K562 (cell line): ENCODE measurements at regions not wholly inside any gene's neighbourhood (a gene's known extent, or its start where the extent isn't known, plus 50 kb on each side); places are given as distances from the start of the nearest gene placed in this dataset.

ENCODE experiments used
- DMBX1 ChIP-seq: fragments of 250-450 bp; sonication (Bioruptor Pico); IDR thresholded peaks from 2 replicates; pipeline ENCODE4 v1.8.0; 2022; ENCODE audit warnings: inconsistent platforms, mild to moderate bottlenecking, moderate library complexity, borderline replicate concordance
- DNMT1 ChIP-seq: fragments of 450-650 bp; IDR thresholded peaks from 2 replicates; pipeline ENCODE4 v1.6.1; 2016; ENCODE audit warnings: antibody characterized with exemption, mild to moderate bottlenecking
- ELF1 ChIP-seq: fragments of 200-800 bp; sonication (Bioruptor generic); IDR thresholded peaks from 2 replicates; pipeline ENCODE4 v1.6.1; 2016; ENCODE audit warnings: missing genetic modification characterization, missing compliant biosample characterization
- FOXJ2 ChIP-seq: fragments of 200-800 bp; sonication (Bioruptor generic); IDR thresholded peaks from 2 replicates; pipeline ENCODE4 v1.6.1; 2016; ENCODE audit warnings: missing genetic modification characterization, missing compliant biosample characterization
- HSF4 ChIP-seq: fragments of 250-450 bp; sonication (Bioruptor Pico); IDR thresholded peaks from 2 replicates; pipeline ENCODE4 v2.1.2; 2022; ENCODE audit warnings: mild to moderate bottlenecking, moderate library complexity, borderline replicate concordance
- KDM5B ChIP-seq: fragments of 200-600 bp; sonication (generic); IDR thresholded peaks from 2 replicates; pipeline ENCODE4 v1.6.1; 2012; ENCODE audit warnings: low read depth, mild to moderate bottlenecking, moderate library complexity, low read length, control low read depth, inconsistent platforms; ENCODE audit not compliant: insufficient replicate concordance
- KLF10 ChIP-seq: fragments of 250-450 bp; sonication (Bioruptor Pico); IDR thresholded peaks from 2 replicates; pipeline ENCODE4 v1.6.1; 2021; ENCODE audit warnings: matching md5 sums
- NR2C1 ChIP-seq, 2 experiments: fragments of 450-650 bp; IDR thresholded peaks; 2 replicates each; pipeline ENCODE4 v1.6.1; 2017; ENCODE audit warnings: mild to moderate bottlenecking in 2 of 2, antibody characterized with exemption in 1 of 2, inconsistent platforms in 1 of 2, missing compliant biosample characterization in 1 of 2, missing genetic modification characterization in 1 of 2
- NR2F6 ChIP-seq: fragments of 450-650 bp; formaldehyde crosslinking; IDR thresholded peaks from 2 replicates; pipeline ENCODE4 v1.4.0; 2020; ENCODE audit warnings: mild to moderate bottlenecking
- RBFOX2 ChIP-seq: fragments of 200-400 bp; formaldehyde crosslinking; IDR thresholded peaks from 2 replicates; pipeline ENCODE4 v1.6.1; 2017; ENCODE audit warnings: low read depth, mild to moderate bottlenecking, low read length, moderate library complexity
- SAFB2 ChIP-seq: fragments of 200-400 bp; formaldehyde crosslinking; IDR thresholded peaks from 2 replicates; pipeline ENCODE4 v1.6.1; 2018; ENCODE audit warnings: borderline replicate concordance, low read length, low read depth, moderate library complexity; ENCODE audit not compliant: severe bottlenecking
- STAT6 ChIP-seq: sonication (generic); formaldehyde crosslinking; IDR thresholded peaks from 2 replicates; pipeline ENCODE4 v1.8.1; 2023; ENCODE audit warnings: mild to moderate bottlenecking, missing genetic modification reagents
- ZNF12 ChIP-seq: sonication (generic); formaldehyde crosslinking; IDR thresholded peaks from 2 replicates; pipeline ENCODE4 v1.4.0; 2020; ENCODE audit warnings: mild to moderate bottlenecking, missing genetic modification reagents
- ZNF217 ChIP-seq: sonication (generic); formaldehyde crosslinking; IDR thresholded peaks from 2 replicates; pipeline ENCODE4 v1.8.0; 2022; ENCODE audit warnings: mild to moderate bottlenecking, missing genetic modification reagents
- ZNF316 ChIP-seq: fragments of 450-650 bp; IDR thresholded peaks from 2 replicates; pipeline ENCODE4 v1.6.1; 2016
- TF ChIP-seq, protein P1 (sequence below), 2 experiments: fragments of 450-650 bp; IDR thresholded peaks; 2 replicates each; pipeline ENCODE4 v1.6.1; 2016
- TF ChIP-seq, protein P2 (sequence below), 2 experiments: fragments of 450-650 bp in 1 of 2; IDR thresholded peaks; 2 replicates each; pipeline ENCODE4 v1.6.1; 2011 to 2017; ENCODE audit warnings: low read depth in 2 of 2, antibody characterized with exemption in 1 of 2, borderline replicate concordance in 1 of 2, low read length in 1 of 2, mild to moderate bottlenecking in 1 of 2, mixed read lengths in 1 of 2; ENCODE audit not compliant: control insufficient read depth in 1 of 2
- TF ChIP-seq, protein P3 (sequence below): sonication (generic); formaldehyde crosslinking; IDR thresholded peaks from 2 replicates; pipeline ENCODE4 v1.9.0; 2022; ENCODE audit warnings: mild to moderate bottlenecking, missing genetic modification reagents

DNA sequence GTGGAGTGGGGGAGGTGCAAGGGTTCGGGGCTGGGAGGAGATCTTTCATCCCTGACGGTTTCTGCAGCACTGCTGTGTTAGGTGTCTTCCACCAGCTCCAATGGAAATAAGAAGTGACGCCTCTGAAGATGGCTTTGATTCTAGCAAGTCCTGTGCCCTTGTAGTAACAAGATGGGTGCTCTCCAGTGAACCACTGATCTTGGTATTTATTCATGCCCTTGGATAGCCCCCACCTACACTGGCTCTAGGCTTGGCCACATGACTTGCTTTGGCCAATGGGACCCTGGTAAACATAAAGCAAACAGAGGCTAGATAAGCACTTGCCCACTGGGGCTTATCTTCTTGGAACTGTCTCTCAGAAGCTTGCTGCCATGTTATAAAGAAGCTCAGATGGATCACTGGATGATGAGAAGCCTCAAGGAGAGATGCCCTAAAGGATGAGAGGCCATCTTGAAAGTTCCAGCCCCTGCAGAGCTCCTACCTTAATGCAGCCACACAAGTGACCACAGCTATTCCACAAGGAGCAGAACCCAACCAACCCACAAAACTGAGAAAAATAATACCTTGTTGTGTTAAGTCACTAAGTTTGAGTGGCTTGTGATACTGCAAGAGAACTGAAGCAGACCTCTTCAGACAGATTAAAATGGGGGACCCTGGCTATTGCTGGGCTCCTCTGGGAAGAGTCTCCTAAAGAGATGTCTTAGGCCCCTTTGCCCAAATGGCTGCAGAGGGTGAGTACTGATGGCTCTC lies 137.9 kb downstream of the PDCD6IP start (continued):
- TF ChIP-seq, protein P1, sequence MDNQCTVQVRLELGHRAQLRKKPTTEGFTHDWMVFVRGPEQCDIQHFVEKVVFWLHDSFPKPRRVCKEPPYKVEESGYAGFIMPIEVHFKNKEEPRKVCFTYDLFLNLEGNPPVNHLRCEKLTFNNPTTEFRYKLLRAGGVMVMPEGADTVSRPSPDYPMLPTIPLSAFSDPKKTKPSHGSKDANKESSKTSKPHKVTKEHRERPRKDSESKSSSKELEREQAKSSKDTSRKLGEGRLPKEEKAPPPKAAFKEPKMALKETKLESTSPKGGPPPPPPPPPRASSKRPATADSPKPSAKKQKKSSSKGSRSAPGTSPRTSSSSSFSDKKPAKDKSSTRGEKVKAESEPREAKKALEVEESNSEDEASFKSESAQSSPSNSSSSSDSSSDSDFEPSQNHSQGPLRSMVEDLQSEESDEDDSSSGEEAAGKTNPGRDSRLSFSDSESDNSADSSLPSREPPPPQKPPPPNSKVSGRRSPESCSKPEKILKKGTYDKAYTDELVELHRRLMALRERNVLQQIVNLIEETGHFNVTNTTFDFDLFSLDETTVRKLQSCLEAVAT (IDR thresholded peaks at IDR 0.05): 0 out of 4 replicates have a peak, but pooled peaks of 1 of the 2 experiments have one; percentile 7
- TF ChIP-seq DMBX1 (CRISPR knock-in tag): peak; percentile 55; the same call in 1 of the 2 replicates
- TF ChIP-seq, protein P2, sequence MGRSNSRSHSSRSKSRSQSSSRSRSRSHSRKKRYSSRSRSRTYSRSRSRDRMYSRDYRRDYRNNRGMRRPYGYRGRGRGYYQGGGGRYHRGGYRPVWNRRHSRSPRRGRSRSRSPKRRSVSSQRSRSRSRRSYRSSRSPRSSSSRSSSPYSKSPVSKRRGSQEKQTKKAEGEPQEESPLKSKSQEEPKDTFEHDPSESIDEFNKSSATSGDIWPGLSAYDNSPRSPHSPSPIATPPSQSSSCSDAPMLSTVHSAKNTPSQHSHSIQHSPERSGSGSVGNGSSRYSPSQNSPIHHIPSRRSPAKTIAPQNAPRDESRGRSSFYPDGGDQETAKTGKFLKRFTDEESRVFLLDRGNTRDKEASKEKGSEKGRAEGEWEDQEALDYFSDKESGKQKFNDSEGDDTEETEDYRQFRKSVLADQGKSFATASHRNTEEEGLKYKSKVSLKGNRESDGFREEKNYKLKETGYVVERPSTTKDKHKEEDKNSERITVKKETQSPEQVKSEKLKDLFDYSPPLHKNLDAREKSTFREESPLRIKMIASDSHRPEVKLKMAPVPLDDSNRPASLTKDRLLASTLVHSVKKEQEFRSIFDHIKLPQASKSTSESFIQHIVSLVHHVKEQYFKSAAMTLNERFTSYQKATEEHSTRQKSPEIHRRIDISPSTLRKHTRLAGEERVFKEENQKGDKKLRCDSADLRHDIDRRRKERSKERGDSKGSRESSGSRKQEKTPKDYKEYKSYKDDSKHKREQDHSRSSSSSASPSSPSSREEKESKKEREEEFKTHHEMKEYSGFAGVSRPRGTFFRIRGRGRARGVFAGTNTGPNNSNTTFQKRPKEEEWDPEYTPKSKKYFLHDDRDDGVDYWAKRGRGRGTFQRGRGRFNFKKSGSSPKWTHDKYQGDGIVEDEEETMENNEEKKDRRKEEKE (IDR thresholded peaks at IDR 0.05; ENCODE audit: borderline replicate concordance in 1 of 2, control insufficient read depth in 1 of 2, low read depth in 2 of 2, low read length in 1 of 2): no peak
- no peak for TF ChIP-seq SAFB2
- no peak for TF ChIP-seq KLF10 (CRISPR knock-in tag)
- TF ChIP-seq ZNF217 (CRISPR knock-in tag): no peak
- TF ChIP-seq ELF1 (tag): no peak
- TF ChIP-seq ZNF12 (CRISPR knock-in tag): no peak
- TF ChIP-seq DNMT1: no peak
- TF ChIP-seq, protein P3, sequence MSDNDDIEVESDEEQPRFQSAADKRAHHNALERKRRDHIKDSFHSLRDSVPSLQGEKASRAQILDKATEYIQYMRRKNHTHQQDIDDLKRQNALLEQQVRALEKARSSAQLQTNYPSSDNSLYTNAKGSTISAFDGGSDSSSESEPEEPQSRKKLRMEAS (CRISPR knock-in tag): no peak
- no peak for TF ChIP-seq KDM5B
- peak; percentile 52 for TF ChIP-seq RBFOX2
- no peak for TF ChIP-seq STAT6 (CRISPR knock-in tag)
- TF ChIP-seq NR2C1 (IDR thresholded peaks at IDR 0.05): no peak
- 0 out of 2 replicates have a peak, but pooled peaks have one; percentile 7 for TF ChIP-seq NR2C1 (tag; IDR thresholded peaks at IDR 0.05)
- TF ChIP-seq FOXJ2: peak; percentile 66; the same call in 1 of the 2 replicates
- TF ChIP-seq NR2F6 (CRISPR knock-in tag): 0 out of 2 replicates have a peak, but pooled peaks have one; percentile 6
- TF ChIP-seq HSF4: no peak
- TF ChIP-seq ZNF316: no peak
